ENCODE measurements at regions not wholly inside any gene's neighbourhood (a gene's known extent, or its start where the extent isn't known, plus 50 kb on each side); places are given as distances from the start of the nearest gene placed in this dataset.

DNA sequence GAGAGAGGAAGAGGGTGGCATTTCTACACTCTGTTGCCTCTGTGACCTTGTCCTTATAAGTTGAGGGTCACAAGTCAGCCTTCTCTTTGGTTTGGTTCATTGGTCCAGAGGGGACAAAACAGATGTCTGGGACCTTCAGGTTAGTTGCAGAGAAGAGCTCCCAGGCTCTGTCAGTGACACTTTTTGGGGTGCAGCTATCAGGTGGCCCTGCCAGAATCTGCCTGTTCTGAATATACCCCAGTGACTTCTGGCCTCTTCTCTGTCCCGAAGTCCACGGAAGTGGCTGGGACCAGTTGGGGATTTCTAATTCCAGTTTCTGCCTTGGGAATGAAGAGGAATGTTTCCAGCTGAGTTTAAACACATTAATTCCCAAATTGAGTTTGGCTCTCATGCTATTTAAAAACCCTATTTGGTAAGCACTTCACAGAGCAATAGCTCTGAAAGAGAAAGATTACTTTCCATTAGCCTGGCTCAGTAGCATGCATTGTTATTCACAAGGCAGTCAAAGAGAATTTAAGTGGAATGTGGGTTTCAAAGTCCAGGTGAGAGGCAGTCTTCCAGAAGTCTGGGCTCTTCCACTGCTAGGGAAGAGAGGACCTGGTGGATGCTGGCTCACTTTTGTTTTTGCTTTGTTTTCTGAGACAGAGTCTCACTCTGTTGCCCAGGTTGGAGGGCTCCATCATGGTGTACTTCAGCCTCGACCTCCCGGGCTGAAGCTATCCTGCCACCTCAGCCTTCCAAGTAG lies 237.8 kb upstream of the GALNT17 start (continued):
- TF ChIP-seq KDM1A (IDR thresholded peaks at IDR 0.05; ENCODE audit: borderline replicate concordance, low read length) (no peak), SRF (IDR thresholded peaks at IDR 0.05; ENCODE audit: low read depth, low read length) (peak; percentile 22; the same call in 1 of the 2 replicates), POU5F1 (IDR thresholded peaks at IDR 0.05; ENCODE audit: low read depth, low read length) (peak; percentile 84), CTBP2 (IDR thresholded peaks at IDR 0.05; ENCODE audit: borderline replicate concordance, insufficient read depth, insufficient read length, low read length) (peak; percentile 60), KDM5A (IDR thresholded peaks at IDR 0.05; ENCODE audit: low read length) (no peak), SP1 (IDR thresholded peaks at IDR 0.05; ENCODE audit: low read depth, low read length) (peak; percentile 80), NANOG (IDR thresholded peaks at IDR 0.05; ENCODE audit: insufficient read depth, low read depth, low read length, poor library complexity, severe bottlenecking) (peak; percentile 91), TCF12 (IDR thresholded peaks at IDR 0.05; ENCODE audit: low read depth, low read length) (peak; percentile 85; the same call in 1 of the 2 replicates), TAF1 (IDR thresholded peaks at IDR 0.05; ENCODE audit: low read depth, low read length) (no peak), BCL11A (IDR thresholded peaks at IDR 0.05; ENCODE audit: low read depth in 2 of 2, low read length in 2 of 2) (peak in 1 of 2 experiments; percentile 71), EGR1 (IDR thresholded peaks at IDR 0.05; ENCODE audit: borderline replicate concordance, low read depth, low read length) (no peak), SIN3A (conservative IDR thresholded peaks at IDR 0.05 in 1 of 2, IDR thresholded peaks at IDR 0.05 in 1 of 2; ENCODE audit: low read depth in 1 of 2, low read length in 2 of 2) (0 out of 4 replicates have a peak, but pooled peaks of 1 of the 2 experiments have one; percentile 36), YY1 (IDR thresholded peaks at IDR 0.05; ENCODE audit: low read depth, low read length) (0 out of 2 replicates have a peak, but pooled peaks have one; percentile 48)
- TF ChIP-seq, protein P1, sequence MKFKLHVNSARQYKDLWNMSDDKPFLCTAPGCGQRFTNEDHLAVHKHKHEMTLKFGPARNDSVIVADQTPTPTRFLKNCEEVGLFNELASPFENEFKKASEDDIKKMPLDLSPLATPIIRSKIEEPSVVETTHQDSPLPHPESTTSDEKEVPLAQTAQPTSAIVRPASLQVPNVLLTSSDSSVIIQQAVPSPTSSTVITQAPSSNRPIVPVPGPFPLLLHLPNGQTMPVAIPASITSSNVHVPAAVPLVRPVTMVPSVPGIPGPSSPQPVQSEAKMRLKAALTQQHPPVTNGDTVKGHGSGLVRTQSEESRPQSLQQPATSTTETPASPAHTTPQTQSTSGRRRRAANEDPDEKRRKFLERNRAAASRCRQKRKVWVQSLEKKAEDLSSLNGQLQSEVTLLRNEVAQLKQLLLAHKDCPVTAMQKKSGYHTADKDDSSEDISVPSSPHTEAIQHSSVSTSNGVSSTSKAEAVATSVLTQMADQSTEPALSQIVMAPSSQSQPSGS (IDR thresholded peaks at IDR 0.05; ENCODE audit: low read length) = 0 out of 2 replicates have a peak, but pooled peaks have one; percentile 43

Measured in H1 (cell line).